Neural cell (in vitro differentiated cells): ENCODE measurements at regions not wholly inside any gene's neighbourhood (a gene's known extent, or its start where the extent isn't known, plus 50 kb on each side); places are given as distances from the start of the nearest gene placed in this dataset.

Experiments
- EP300 ChIP-seq: fragments of 450-650 bp; conservative IDR thresholded peaks from 2 replicates; pipeline ENCODE4 v1.6.1; 2014; ENCODE audit warnings: antibody characterized with exemption, mild to moderate bottlenecking, moderate library complexity; ENCODE audit not compliant: poor library complexity, severe bottlenecking
- EZH2 ChIP-seq: fragments of 200-600, 300-800 bp; shearing (Covaris generic), sonication (generic); IDR thresholded peaks from 2 replicates; pipeline ENCODE4 v1.6.1; 2014; ENCODE audit warnings: antibody characterized with exemption, low read length, borderline replicate concordance, mild to moderate bottlenecking; ENCODE audit not compliant: insufficient read depth, poor library complexity, severe bottlenecking
- MXI1 ChIP-seq: fragments of 450-650 bp; conservative IDR thresholded peaks from 2 replicates; pipeline ENCODE4 v1.6.1; 2014; ENCODE audit warnings: antibody characterized with exemption, mild to moderate bottlenecking; ENCODE audit not compliant: poor library complexity, severe bottlenecking
- POLR2AphosphoS5 ChIP-seq: IDR thresholded peaks from 2 replicates; pipeline ENCODE4 v1.6.1; 2012
- RAD21 ChIP-seq: fragments of 450-650 bp; conservative IDR thresholded peaks from 2 replicates; pipeline ENCODE4 v1.6.1; 2014; ENCODE audit warnings: antibody characterized with exemption, mild to moderate bottlenecking, moderate library complexity
- SMC3 ChIP-seq: fragments of 450-650 bp; conservative IDR thresholded peaks from 2 replicates; pipeline ENCODE4 v1.6.1; 2014; ENCODE audit warnings: antibody characterized with exemption, mild to moderate bottlenecking, moderate library complexity; ENCODE audit not compliant: poor library complexity
- TAF1 ChIP-seq: IDR thresholded peaks from 2 replicates; pipeline ENCODE4 v1.6.1; 2012; ENCODE audit warnings: low read depth
- TF ChIP-seq, protein P1 (sequence below): IDR thresholded peaks from 2 replicates; pipeline ENCODE4 v1.6.1; 2012; ENCODE audit warnings: borderline replicate concordance
- TF ChIP-seq, protein P2 (sequence below): fragments of 450-650 bp; IDR thresholded peaks from 2 replicates; pipeline ENCODE4 v1.5.1; 2014; ENCODE audit warnings: antibody characterized with exemption, mild to moderate bottlenecking, moderate library complexity; ENCODE audit not compliant: poor library complexity, severe bottlenecking

DNA sequence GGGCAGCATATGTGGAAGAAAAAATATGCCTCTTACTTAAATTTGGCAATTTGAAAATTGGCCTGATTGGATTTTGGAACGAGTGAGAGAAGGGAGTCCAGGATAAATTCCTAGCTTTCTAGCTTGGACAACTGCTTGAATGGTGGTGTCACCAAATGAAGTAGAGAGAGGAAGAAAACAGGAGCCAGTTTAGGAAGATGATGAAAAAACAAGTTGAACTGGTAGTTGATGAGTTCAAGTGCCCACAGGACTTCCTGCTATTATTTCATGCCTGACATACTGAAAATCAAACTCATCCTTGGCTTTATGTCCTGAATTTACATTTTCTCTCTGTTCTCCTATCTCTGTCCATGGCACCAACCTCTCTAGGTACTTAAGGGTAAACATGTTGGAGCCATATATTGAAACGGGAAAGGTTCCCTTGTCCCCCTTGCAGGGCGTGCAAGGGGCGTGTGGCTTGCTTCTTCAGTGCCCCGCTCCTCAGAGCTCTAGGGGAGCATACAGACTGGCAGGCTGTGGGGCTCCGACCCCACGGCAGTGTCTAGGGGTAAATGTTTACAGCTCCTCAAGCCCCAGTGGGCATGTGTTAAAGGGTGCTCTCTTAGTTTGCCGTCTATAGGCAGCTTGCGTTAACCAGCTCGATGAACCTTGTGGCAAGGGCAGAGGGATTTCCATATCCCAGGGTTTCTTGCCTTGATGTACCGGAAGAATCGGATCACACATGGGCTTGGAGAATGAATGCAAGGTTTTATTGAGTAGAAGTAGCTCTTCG, 250.7 kb upstream of the PGRMC2 start:
- no peak for TF ChIP-seq EP300
- TF ChIP-seq, protein P1, sequence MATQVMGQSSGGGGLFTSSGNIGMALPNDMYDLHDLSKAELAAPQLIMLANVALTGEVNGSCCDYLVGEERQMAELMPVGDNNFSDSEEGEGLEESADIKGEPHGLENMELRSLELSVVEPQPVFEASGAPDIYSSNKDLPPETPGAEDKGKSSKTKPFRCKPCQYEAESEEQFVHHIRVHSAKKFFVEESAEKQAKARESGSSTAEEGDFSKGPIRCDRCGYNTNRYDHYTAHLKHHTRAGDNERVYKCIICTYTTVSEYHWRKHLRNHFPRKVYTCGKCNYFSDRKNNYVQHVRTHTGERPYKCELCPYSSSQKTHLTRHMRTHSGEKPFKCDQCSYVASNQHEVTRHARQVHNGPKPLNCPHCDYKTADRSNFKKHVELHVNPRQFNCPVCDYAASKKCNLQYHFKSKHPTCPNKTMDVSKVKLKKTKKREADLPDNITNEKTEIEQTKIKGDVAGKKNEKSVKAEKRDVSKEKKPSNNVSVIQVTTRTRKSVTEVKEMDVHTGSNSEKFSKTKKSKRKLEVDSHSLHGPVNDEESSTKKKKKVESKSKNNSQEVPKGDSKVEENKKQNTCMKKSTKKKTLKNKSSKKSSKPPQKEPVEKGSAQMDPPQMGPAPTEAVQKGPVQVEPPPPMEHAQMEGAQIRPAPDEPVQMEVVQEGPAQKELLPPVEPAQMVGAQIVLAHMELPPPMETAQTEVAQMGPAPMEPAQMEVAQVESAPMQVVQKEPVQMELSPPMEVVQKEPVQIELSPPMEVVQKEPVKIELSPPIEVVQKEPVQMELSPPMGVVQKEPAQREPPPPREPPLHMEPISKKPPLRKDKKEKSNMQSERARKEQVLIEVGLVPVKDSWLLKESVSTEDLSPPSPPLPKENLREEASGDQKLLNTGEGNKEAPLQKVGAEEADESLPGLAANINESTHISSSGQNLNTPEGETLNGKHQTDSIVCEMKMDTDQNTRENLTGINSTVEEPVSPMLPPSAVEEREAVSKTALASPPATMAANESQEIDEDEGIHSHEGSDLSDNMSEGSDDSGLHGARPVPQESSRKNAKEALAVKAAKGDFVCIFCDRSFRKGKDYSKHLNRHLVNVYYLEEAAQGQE, result no peak
- no peak for TF ChIP-seq EZH2
- TF ChIP-seq, protein P2, sequence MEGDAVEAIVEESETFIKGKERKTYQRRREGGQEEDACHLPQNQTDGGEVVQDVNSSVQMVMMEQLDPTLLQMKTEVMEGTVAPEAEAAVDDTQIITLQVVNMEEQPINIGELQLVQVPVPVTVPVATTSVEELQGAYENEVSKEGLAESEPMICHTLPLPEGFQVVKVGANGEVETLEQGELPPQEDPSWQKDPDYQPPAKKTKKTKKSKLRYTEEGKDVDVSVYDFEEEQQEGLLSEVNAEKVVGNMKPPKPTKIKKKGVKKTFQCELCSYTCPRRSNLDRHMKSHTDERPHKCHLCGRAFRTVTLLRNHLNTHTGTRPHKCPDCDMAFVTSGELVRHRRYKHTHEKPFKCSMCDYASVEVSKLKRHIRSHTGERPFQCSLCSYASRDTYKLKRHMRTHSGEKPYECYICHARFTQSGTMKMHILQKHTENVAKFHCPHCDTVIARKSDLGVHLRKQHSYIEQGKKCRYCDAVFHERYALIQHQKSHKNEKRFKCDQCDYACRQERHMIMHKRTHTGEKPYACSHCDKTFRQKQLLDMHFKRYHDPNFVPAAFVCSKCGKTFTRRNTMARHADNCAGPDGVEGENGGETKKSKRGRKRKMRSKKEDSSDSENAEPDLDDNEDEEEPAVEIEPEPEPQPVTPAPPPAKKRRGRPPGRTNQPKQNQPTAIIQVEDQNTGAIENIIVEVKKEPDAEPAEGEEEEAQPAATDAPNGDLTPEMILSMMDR, result no peak
- TF ChIP-seq SMC3, result no peak
- no peak for TF ChIP-seq POLR2AphosphoS5
- TF ChIP-seq MXI1, result no peak
- no peak for TF ChIP-seq RAD21
- no peak for TF ChIP-seq TAF1
